Thyroid gland (tissue), 4 donors: ENCODE measurements at regions not wholly inside any gene's neighbourhood (a gene's known extent, or its start where the extent isn't known, plus 50 kb on each side); places are given as distances from the start of the nearest gene placed in this dataset.

Experiments used
- POLR2A ChIP-seq, 2 donors: fragments of 450-650 bp; IDR thresholded peaks; one replicate each; pipeline ENCODE4 v1.6.1; 2017; ENCODE audit warnings: antibody characterized with exemption in 2 of 2, mild to moderate bottlenecking in 2 of 2, moderate library complexity in 1 of 2
- TF ChIP-seq, protein P1 (sequence below), 6 experiments: fragments of 200-600 bp in 3 of 6; fragments of 450-650 bp in 3 of 6; sonication (generic) in 3 of 6; IDR thresholded peaks; one replicate each; pipeline ENCODE4 v1.5.1; 2016 to 2019; ENCODE audit warnings: antibody characterized with exemption in 6 of 6, mild to moderate bottlenecking in 2 of 6, inconsistent platforms in 1 of 6, moderate library complexity in 1 of 6

DNA sequence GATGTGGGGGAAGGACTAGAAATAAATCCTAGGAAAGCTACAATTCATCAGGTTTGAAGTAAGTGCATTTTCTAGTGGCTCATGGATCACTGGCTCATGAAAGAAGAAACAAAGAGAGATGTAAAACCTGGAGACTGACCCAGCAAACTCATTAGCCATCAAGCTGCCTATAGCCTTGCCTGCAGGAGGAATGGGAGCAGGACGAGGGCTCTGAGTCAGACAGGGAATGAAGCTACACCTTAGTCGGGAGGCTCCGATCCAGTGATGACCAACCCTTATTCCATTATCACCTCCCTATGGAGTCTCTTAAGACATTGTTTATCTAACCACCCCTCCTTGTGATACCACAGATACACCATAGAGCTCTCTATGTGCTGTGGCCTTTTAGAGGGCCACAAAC, 112.5 kb upstream of the WDR11 start:
- TF ChIP-seq, protein P1, sequence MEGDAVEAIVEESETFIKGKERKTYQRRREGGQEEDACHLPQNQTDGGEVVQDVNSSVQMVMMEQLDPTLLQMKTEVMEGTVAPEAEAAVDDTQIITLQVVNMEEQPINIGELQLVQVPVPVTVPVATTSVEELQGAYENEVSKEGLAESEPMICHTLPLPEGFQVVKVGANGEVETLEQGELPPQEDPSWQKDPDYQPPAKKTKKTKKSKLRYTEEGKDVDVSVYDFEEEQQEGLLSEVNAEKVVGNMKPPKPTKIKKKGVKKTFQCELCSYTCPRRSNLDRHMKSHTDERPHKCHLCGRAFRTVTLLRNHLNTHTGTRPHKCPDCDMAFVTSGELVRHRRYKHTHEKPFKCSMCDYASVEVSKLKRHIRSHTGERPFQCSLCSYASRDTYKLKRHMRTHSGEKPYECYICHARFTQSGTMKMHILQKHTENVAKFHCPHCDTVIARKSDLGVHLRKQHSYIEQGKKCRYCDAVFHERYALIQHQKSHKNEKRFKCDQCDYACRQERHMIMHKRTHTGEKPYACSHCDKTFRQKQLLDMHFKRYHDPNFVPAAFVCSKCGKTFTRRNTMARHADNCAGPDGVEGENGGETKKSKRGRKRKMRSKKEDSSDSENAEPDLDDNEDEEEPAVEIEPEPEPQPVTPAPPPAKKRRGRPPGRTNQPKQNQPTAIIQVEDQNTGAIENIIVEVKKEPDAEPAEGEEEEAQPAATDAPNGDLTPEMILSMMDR (IDR thresholded peaks at IDR 0.05) = no peak
- no peak for TF ChIP-seq POLR2A (IDR thresholded peaks at IDR 0.05)
